GM19463 (cell line): ENCODE measurements at regions not wholly inside any gene's neighbourhood (a gene's known extent, or its start where the extent isn't known, plus 50 kb on each side); places are given as distances from the start of the nearest gene placed in this dataset.
"Not testable (repeated sequence)": the region's sequence is repeated elsewhere in the genome, so short reads cannot be mapped to it uniquely, and the experiment has no call there.

Experiments used
- ATAC-seq: cut with Tn5 transposase; IDR thresholded peaks from one replicate; pipeline ENCODE4 v1.9.1; 2021; ENCODE audit warnings: mild to moderate bottlenecking, moderate library complexity; ENCODE audit not compliant: unreplicated experiment

DNA sequence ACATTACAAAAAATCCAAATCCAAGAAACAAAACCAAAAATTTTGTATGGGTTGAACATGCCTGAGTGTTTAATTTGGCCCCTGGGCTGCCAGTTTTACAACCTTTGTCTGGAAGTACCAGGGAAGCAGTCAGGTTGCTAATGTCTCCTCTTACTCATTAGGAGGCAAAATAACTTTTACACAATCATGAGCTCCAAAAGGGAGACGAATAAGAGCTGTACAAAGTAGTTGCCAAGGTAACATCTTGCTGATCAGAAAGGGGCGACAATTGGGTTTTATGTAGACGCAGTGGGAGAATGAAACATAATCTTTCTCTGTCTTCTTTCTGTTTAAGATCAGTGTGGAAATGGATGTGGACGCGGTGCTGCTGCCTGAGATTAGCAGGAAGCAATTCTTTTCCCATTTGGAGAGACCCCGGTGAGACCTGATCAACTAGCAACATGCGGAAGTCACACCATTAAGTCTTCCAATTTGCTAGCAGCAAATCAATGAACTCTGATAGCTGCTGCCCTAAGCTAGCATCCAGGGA, 90.7 kb upstream of the IGFBP7 start:
- no peak for ATAC-seq

GRCh38 chr4:57199267-57199666, 89.1 kb upstream of the IGFBP7 start:
- no peak for ATAC-seq

GRCh38 chr4:57195622-57196021, 85.4 kb upstream of the IGFBP7 start:
- ATAC-seq = no peak

DNA sequence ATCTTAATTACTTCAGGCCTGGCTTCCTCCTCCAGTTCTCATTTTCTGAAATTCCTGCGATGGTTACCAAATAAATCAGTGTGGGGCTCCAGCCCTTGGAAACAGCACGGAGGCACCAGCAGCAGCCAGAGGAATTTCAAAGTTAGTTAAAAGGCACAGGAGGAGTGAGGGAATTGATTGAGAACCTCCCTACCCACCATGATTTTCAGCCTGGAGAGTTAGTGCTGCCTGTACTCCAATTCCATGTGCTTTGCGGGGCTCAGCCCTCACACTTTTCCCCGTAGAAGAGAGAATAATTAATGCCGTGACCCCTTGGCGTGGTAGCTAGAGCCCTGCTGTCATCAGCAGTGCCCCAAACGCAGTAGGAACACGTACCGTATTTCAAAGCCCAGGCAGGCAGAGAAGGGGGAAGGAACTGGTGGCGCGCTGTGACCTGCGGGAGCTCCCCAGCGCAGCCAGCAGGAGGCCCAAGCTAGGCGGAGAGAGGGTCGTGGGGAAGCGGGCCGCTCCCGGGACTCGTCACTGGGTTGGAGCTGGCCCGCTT, 84.0 kb upstream of the IGFBP7 start:
- ATAC-seq = no peak

DNA sequence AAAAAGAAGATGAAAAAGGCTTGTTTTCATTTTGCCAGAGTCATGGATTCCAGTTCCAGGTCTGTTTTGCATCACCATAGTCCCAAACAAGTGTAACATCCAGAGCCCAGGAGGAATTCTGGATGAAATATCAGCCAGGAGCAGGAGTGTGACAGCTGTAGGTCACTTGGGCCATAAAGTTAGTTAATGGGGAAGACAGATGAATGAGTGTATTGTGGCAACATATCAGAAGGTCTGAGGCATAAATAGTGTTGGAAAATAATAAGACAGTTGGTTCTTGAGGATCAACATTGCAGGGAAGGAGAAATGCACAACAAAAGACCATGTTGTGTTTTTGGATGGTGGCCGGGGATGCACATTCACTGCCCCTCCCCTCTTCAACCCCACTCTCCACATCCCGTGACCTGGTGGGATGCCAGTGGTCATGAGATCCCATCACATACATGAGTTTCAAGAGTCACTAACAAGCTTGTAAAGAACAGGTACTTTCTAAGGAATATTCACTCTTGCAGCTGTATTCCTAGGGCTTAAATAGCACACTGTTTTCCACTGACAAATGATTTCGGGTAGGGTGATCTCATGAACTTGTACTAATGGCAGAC, 83.1 kb upstream of the IGFBP7 start:
- no peak for ATAC-seq

GRCh38 chr4:57191523-57192034, 81.4 kb upstream of the IGFBP7 start:
- ATAC-seq = no peak

DNA sequence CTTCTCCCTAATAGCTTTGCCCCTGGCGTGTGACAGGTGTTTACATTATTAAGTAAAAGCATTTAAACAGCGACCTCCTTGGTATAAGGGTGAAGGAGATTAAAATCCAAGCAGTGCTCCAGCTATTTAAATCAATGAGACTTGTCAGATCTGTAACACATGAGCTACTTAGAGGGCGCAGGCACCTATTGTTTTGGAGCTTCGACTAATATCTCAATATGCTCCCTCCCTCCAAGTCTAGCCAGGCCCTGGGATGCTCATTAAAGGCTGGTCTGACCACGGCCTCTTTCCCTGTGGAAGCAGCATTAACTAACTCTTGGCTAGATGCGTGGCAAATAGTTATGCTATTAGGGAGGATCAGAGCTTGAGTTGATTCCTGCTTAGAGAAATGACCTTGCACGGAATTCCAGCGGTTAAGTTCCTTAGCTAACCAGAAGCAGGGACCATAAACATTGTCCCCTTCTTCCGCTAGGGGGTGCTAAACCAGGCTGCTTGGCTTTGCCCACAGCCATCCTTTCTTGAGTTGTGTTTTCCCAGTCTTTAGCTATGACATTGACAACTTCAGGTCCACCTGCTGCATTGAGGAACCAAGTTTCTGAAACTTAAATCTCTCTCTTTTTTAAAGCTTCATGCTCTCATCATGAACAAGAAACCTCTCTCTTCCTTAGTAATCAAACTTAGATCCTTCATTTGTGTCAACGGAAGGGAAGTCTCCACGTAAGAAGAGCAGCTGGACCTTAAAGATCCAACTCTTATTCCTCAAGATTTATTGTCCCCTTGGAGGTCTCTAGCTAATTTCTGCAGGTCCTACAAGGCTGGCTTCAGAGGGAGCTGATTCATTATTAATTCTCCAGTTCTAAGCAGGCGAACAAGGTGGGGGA, 80.7 kb upstream of the IGFBP7 start:
- ATAC-seq = peak; percentile 74

DNA sequence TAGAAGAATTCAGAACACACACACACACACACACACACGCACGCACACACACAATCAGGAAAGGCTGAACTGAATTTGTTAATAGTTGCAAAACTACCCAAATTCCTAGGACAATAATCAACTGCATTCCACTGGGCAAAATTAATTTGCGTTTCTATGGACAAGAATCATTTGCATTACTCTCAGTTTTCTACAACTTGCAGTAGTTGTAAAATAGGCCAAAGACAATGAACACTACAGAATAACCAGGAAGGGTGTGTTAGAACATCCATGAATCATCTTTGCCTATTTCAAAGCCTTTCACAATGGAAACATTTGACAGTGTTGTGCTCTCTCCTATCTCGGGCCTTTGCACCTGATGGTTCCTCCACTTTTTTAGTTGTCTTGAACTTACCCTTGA, 77.1 kb upstream of the IGFBP7 start:
- ATAC-seq = no peak

DNA sequence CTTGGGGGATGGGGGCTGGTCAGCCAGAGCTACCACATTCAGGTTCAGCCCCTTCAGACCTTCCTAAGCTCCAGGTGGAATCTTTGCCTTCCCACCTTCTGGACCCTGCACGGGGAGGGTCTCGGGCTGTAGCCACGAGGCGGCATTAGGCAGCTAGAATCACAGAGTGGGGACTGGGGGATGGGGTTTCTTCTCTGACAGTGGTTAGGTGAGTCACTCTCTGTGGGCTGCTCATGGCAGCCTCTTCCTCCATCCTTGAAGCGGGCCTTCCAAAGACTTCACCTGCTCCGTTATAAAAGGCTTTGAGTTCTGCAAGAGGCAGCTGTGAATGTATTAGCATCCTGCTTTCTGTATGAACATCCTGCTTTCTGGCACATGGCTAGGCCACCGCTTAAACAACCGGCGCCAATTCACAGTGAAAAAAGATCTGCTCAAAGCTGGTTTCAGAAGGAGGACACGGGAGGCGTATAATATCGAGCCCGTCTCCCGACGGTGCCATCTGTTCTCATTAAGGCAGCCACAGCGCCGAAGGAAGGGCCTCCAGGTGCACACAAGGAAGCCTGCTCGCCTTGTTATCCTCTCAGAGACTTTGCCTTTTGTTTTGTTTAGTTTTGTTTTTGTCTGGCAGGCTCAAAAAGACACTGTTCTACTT, 74.3 kb upstream of the IGFBP7 start:
- no peak for ATAC-seq

DNA sequence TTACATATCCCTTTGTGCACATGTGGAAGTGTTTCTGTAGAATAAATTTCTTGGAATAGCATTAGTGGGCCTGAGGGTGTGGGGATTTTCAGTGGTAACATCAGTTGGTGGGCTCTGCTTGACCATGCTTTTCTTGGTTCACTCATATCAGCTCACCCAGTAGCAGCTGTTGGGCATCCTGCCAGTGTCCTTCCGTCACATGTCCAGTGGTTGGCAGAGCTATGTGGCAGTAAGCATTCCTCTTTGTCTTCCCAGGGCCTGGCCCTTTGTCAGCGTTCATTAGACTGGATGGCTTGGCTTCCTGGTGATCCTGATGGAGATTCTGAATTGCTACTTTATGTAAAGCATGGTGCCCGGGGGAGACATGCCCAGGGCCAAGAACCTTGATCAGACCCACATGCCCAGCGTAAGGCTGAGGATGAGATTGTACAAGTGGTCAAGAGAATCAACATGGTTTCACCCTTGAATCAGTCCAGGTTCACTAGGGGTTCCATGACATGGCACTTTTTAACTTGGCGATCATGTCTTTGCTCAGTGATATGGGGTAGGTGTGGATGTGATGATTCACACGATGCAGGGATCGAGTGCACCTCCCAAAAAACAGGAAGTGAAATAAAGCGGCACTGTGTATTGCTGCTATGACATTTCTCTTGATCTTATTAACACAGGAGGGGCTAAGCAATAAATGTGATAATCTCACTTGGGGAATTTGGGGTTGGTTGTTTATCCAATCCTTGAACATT, 72.1 kb upstream of the IGFBP7 start:
- ATAC-seq = no peak

DNA sequence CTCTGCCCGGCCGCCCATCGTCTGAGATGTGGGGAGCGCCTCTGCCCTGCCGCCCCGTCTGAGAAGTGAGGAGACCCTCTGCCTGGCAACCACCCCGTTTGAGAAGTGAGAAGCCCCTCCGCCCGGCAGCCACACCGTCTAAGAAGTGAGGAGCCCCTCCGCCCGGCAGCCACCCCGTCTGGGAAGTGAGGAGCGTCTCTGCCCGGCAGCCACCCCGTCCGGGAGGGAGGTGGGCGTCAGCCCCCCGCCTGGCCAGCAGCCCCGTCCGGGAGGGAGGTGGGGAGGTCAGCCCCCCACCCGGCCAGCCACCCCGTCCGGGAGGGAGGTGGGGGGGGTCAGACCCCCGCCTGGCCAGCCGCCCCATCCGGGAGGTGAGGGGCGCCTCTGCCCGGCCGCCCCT, 63.0 kb upstream of the IGFBP7 start:
- ATAC-seq = not testable (repeated sequence)

- no peak for ATAC-seq
These were observed 61.9 kb upstream of the IGFBP7 start for GRCh38 chr4:57172065-57172464.

GRCh38 chr4:57168982-57169381, 58.8 kb upstream of the IGFBP7 start:
- ATAC-seq = no peak

GRCh38 chr4:57163530-57164459, 53.6 kb upstream of the IGFBP7 start:
- ATAC-seq = peak; percentile 97

GRCh38 chr4:57162499-57163019, 52.4 kb upstream of the IGFBP7 start:
- ATAC-seq = no peak
